Testis (tissue), 2 donors: ENCODE measurements at regions not wholly inside any gene's neighbourhood (a gene's known extent, or its start where the extent isn't known, plus 50 kb on each side); places are given as distances from the start of the nearest gene placed in this dataset.

ENCODE experiments used
- DNase-seq: peaks from one replicate; pipeline ENCODE4 v3.0.0-alpha.2; 2019
- H3K27ac ChIP-seq, 2 donors: fragments of 200-600 bp; sonication (generic); one replicate each; pipeline ENCODE4 v1.5.1; 2019
- H3K27me3 ChIP-seq: fragments of 200-600 bp; sonication (generic); one replicate; pipeline ENCODE4 v1.5.1; 2019
- H3K36me3 ChIP-seq: fragments of 200-600 bp; sonication (generic); one replicate; pipeline ENCODE4 v1.5.1; 2017; ENCODE audit warnings: low read depth; ENCODE audit errors: missing control alignments
- H3K4me1 ChIP-seq: fragments of 200-600 bp; sonication (generic); one replicate; pipeline ENCODE4 v1.5.1; 2019
- H3K4me3 ChIP-seq, 2 donors: fragments of 200-600 bp; sonication (generic); one replicate each; pipeline ENCODE4 v1.5.1; 2017 to 2019
- H3K9me3 ChIP-seq: fragments of 200-600 bp; sonication (generic); one replicate; pipeline ENCODE4 v1.5.1; 2017
- CTCF ChIP-seq, 3 experiments: fragments of 450-650 bp in 2 of 3; fragments of 200-600 bp in 1 of 3; sonication (generic) in 1 of 3; IDR thresholded peaks; one replicate each; pipeline ENCODE4 v1.5.1; 2016 to 2019; ENCODE audit warnings: antibody characterized with exemption in 3 of 3, mild to moderate bottlenecking in 2 of 3, moderate library complexity in 1 of 3
- POLR2A ChIP-seq: fragments of 450-650 bp; IDR thresholded peaks from one replicate; pipeline ENCODE4 v1.6.1; 2017; ENCODE audit warnings: antibody characterized with exemption, mild to moderate bottlenecking, moderate library complexity
- WGBS, 2 donors: methylation state at CpG; one replicate each; pipeline ENCODE4 v1.1.5; 2018; 5-methylcytosine and 5-hydroxymethylcytosine counted together
- intact Hi-C: fragments of 100-400 bp; cut with DNase I; formaldehyde crosslinking; loops from one replicate; pipeline ENCODE4 v1.15.1; 2023; ENCODE audit warnings: low total_unique reads

- 79 to 93% methylated on average over 2 of the region's 2 CpGs for WGBS, 2 donors
- DNase-seq: no peak
- intact Hi-C loops: no loop called here
Measured at GRCh38 chr14:87838931-87839330, 154.1 kb downstream of the GALC start.

GRCh38 chr14:87837296-87837695 is 155.7 kb downstream of the GALC start:
- Histone ChIP-seq H3K27ac (no peak overlapping the region), H3K4me3 (no peak overlapping the region), H3K4me1 (no peaks in the 10 kb centered on the region), H3K27me3 (no peaks in the 10 kb centered on the region), H3K9me3 (no peaks in the 10 kb centered on the region), H3K36me3 (no peaks in the 10 kb centered on the region)
- intact Hi-C loops: no loop called here
- 78 to 94% methylated on average over 1 of the region's 1 CpG for WGBS, 2 donors
- DNase-seq: no peak
- TF ChIP-seq CTCF (IDR thresholded peaks at IDR 0.05) (no peak), POLR2A (no peak)

More at GRCh38 chr14:87838931-87839330, 154.1 kb downstream of the GALC start:
- Histone ChIP-seq H3K4me3 (no peak overlapping the region), H3K36me3 (no peaks in the 10 kb centered on the region), H3K9me3 (no peaks in the 10 kb centered on the region), H3K27ac (no peak overlapping the region), H3K4me1 (no peaks in the 10 kb centered on the region), H3K27me3 (no peaks in the 10 kb centered on the region)
- TF ChIP-seq CTCF (IDR thresholded peaks at IDR 0.05) (no peak), POLR2A (no peak)

GRCh38 chr14:87834594-87834993 is 158.4 kb downstream of the GALC start:
- intact Hi-C loops: no loop called here

GRCh38 chr14:87833026-87833425 is 160.0 kb downstream of the GALC start:
- intact Hi-C loops: no loop called here
- Histone ChIP-seq H3K27ac (no peak overlapping the region), H3K4me1 (no peaks in the 10 kb centered on the region), H3K27me3 (no peaks in the 10 kb centered on the region), H3K4me3 (no peak overlapping the region), H3K36me3 (no peaks in the 10 kb centered on the region), H3K9me3 (no peaks in the 10 kb centered on the region)
- no peak for DNase-seq
- 41 to 60% methylated on average over 1 of the region's 1 CpG for WGBS, 2 donors
- TF ChIP-seq CTCF (IDR thresholded peaks at IDR 0.05) (no peak), POLR2A (no peak)

More at GRCh38 chr14:87834594-87834993, 158.4 kb downstream of the GALC start:
- H3K27ac ChIP-seq: no peak overlapping the region
- H3K4me1 ChIP-seq: no peaks in the 10 kb centered on the region
- H3K36me3 ChIP-seq: no peaks in the 10 kb centered on the region
- no peak for DNase-seq
- TF ChIP-seq CTCF (IDR thresholded peaks at IDR 0.05): no peak
- TF ChIP-seq POLR2A: no peak
- no peaks in the 10 kb centered on the region for H3K27me3 ChIP-seq
- H3K9me3 ChIP-seq: no peaks in the 10 kb centered on the region
- WGBS, 2 donors: 74 to 100% methylated on average over 1 of the region's 1 CpG
- H3K4me3 ChIP-seq: no peak overlapping the region

- Histone ChIP-seq H3K36me3 (no peaks in the 10 kb centered on the region), H3K27ac (no peak overlapping the region), H3K4me3 (no peak overlapping the region), H3K27me3 (no peaks in the 10 kb centered on the region), H3K9me3 (no peaks in the 10 kb centered on the region), H3K4me1 (no peaks in the 10 kb centered on the region)
- TF ChIP-seq CTCF (IDR thresholded peaks at IDR 0.05): no peak
- TF ChIP-seq POLR2A: no peak
- no peak for DNase-seq
- intact Hi-C loops: no loop called here
- WGBS, 2 donors: 52 to 59% methylated on average over 2 of the region's 2 CpGs
Measured at GRCh38 chr14:87830443-87831096, 162.4 kb downstream of the GALC start.
